Mesenchymal stem cell (in vitro differentiated cells and primary cell): ENCODE measurements at regions not wholly inside any gene's neighbourhood (a gene's known extent, or its start where the extent isn't known, plus 50 kb on each side); places are given as distances from the start of the nearest gene placed in this dataset.

Source experiments
- DNase-seq: peaks from one replicate; pipeline ENCODE4 v3.0.0-alpha.2; 2013
- H2AFZ ChIP-seq: one replicate; pipeline ENCODE4 v1.6.1; 2013; ENCODE audit warnings: low read depth, mild to moderate bottlenecking, control low read depth, inconsistent platforms, low read length, moderate library complexity
- H2AK5ac ChIP-seq: 2 replicates; pipeline ENCODE4 v1.6.1; 2013; ENCODE audit warnings: low read length, moderate library complexity, mild to moderate bottlenecking, inconsistent platforms; ENCODE audit not compliant: severe bottlenecking
- H2BK120ac ChIP-seq: one replicate; pipeline ENCODE4 v1.6.1; 2013; ENCODE audit warnings: low read depth, mild to moderate bottlenecking, inconsistent platforms, low read length, moderate library complexity
- H2BK12ac ChIP-seq, 2 experiments: one replicate each; pipeline ENCODE4 v1.6.1; 2013; ENCODE audit warnings: inconsistent platforms in 2 of 2, low read length in 2 of 2, mild to moderate bottlenecking in 2 of 2, moderate library complexity in 2 of 2, control low read depth in 1 of 2
- H2BK15ac ChIP-seq: one replicate; pipeline ENCODE4 v1.6.1; 2013; ENCODE audit warnings: mild to moderate bottlenecking, low read depth, inconsistent platforms; ENCODE audit not compliant: poor library complexity, severe bottlenecking
- H2BK5ac ChIP-seq: 2 replicates; pipeline ENCODE4 v1.6.1; 2013; ENCODE audit warnings: low read depth, mild to moderate bottlenecking, low read length, control low read depth, inconsistent platforms; ENCODE audit not compliant: poor library complexity, severe bottlenecking
- H3K14ac ChIP-seq, 2 experiments: one replicate each; pipeline ENCODE4 v1.6.1; 2013; ENCODE audit warnings: inconsistent platforms in 2 of 2, low read length in 2 of 2, control low read depth in 1 of 2, mild to moderate bottlenecking in 1 of 2, moderate library complexity in 1 of 2
- H3K18ac ChIP-seq, 2 experiments: one replicate each; pipeline ENCODE4 v1.6.1; 2013; ENCODE audit warnings: inconsistent platforms in 2 of 2, low read length in 2 of 2, control low read depth in 1 of 2, low read depth in 1 of 2, mild to moderate bottlenecking in 1 of 2
- H3K23ac ChIP-seq, 2 experiments: one replicate each; pipeline ENCODE4 v1.6.1; 2013; ENCODE audit warnings: inconsistent platforms in 2 of 2, low read length in 2 of 2, mild to moderate bottlenecking in 2 of 2, moderate library complexity in 2 of 2, control low read depth in 1 of 2
- H3K27ac ChIP-seq: 2 replicates; pipeline ENCODE4 v1.5.1; 2013; ENCODE audit warnings: mild to moderate bottlenecking, moderate library complexity, low read length, control low read depth, inconsistent platforms; ENCODE audit not compliant: poor library complexity, severe bottlenecking
- H3K27me3 ChIP-seq, 2 experiments: 2 replicates each; pipeline versions ENCODE4 v1.6.1 to v1.7.0; 2013; ENCODE audit warnings: low read length in 2 of 2, mild to moderate bottlenecking in 2 of 2, moderate library complexity in 2 of 2, control low read depth in 1 of 2, inconsistent platforms in 1 of 2; ENCODE audit not compliant: control insufficient read depth in 1 of 2, insufficient read depth in 1 of 2
- H3K36me3 ChIP-seq, 2 experiments: 2 replicates each; pipeline versions ENCODE4 v1.6.1 to v1.7.0; 2013; ENCODE audit warnings: low read length in 2 of 2, control low read depth in 1 of 2, inconsistent platforms in 1 of 2, low read depth in 1 of 2, mild to moderate bottlenecking in 1 of 2; ENCODE audit not compliant: insufficient read depth in 2 of 2, control insufficient read depth in 1 of 2
- H3K4ac ChIP-seq, 2 experiments: one replicate each; pipeline ENCODE4 v1.6.1; 2013; ENCODE audit warnings: inconsistent platforms in 2 of 2, low read length in 2 of 2, mild to moderate bottlenecking in 2 of 2, moderate library complexity in 2 of 2, control low read depth in 1 of 2, low read depth in 1 of 2
- H3K4me1 ChIP-seq: 2 replicates; pipeline ENCODE4 v1.6.1; 2013; ENCODE audit warnings: low read depth, low read length, control low read depth; ENCODE audit not compliant: control insufficient read depth, insufficient read depth
- H3K4me2 ChIP-seq: 2 replicates; pipeline ENCODE4 v1.6.1; 2013; ENCODE audit warnings: low read length, mild to moderate bottlenecking, inconsistent platforms; ENCODE audit not compliant: poor library complexity, severe bottlenecking
- H3K4me3 ChIP-seq, 2 experiments: 2 replicates each; pipeline versions ENCODE4 v1.5.1 to v1.7.0; 2013; ENCODE audit warnings: low read length in 2 of 2, mild to moderate bottlenecking in 2 of 2, control low read depth in 1 of 2, low read depth in 1 of 2; ENCODE audit not compliant: insufficient read depth in 1 of 2
- H3K79me1 ChIP-seq: replicated peaks from 2 replicates; pipeline ENCODE4 v1.6.1; 2013; ENCODE audit warnings: mild to moderate bottlenecking, control low read depth, low read length, inconsistent platforms; ENCODE audit not compliant: poor library complexity, severe bottlenecking
- H3K9ac ChIP-seq: 2 replicates; pipeline ENCODE4 v1.7.0; 2013; ENCODE audit warnings: mild to moderate bottlenecking, low read length, moderate library complexity
- H3K9me3 ChIP-seq: 2 replicates; pipeline ENCODE4 v1.7.0; 2013; ENCODE audit warnings: mild to moderate bottlenecking, low read length; ENCODE audit not compliant: control insufficient read depth
- H4K8ac ChIP-seq: one replicate; pipeline ENCODE4 v1.6.1; 2013; ENCODE audit warnings: inconsistent platforms, mild to moderate bottlenecking, low read length, moderate library complexity
- H4K91ac ChIP-seq: one replicate; pipeline ENCODE4 v1.6.1; 2013; ENCODE audit warnings: mild to moderate bottlenecking, low read length, inconsistent platforms
- WGBS: methylation state at CpG from one replicate; pipeline ENCODE4 v1.1.7; 2013; ENCODE audit warnings: mixed read lengths; 5-methylcytosine and 5-hydroxymethylcytosine counted together

DNA sequence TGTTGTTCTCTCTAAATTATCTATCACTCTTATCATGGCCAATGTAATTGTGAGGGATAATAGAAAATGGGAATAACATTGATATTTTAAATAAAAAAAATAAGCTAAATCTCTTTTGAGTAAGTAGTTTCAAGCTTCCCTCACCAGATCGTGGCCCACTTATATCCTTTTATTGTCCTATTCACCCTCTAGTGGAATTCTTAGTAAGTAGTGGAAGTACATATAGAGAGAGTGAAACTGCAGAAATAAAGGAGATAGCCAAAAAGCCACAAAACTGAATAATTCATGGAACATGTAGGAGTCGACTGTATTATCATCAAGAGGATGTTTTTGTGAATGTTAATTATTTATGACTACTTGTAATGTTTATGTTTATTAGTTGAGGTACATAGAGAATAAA is 66.1 kb upstream of the DTNA start:
- Histone ChIP-seq H4K91ac (no peak overlapping the region), H3K4me3 (no peak overlapping the region), H2AFZ (no peak overlapping the region), H3K79me1 (no peaks in the 10 kb centered on the region), H2BK12ac (no peak overlapping the region), H3K9me3 (no peaks in the 10 kb centered on the region), H3K4ac (no peak overlapping the region), H3K14ac (no peak overlapping the region), H2BK5ac (no peak overlapping the region), H3K4me2 (no peak overlapping the region), H3K4me1 (no peaks in the 10 kb centered on the region), H3K18ac (no peak overlapping the region), H3K36me3 (no peaks in the 10 kb centered on the region), H2BK15ac (no peak overlapping the region), H2AK5ac (no peak overlapping the region), H3K23ac (no peak overlapping the region), H4K8ac (no peak overlapping the region), H3K9ac (peak overlapping the region; percentile 59), H2BK120ac (no peak overlapping the region), H3K27ac (no peak overlapping the region), H3K27me3 (no peaks in the 10 kb centered on the region)
- WGBS = 80% methylated on average over 1 of the region's 2 CpGs
- peak; percentile 46 for DNase-seq

DNA sequence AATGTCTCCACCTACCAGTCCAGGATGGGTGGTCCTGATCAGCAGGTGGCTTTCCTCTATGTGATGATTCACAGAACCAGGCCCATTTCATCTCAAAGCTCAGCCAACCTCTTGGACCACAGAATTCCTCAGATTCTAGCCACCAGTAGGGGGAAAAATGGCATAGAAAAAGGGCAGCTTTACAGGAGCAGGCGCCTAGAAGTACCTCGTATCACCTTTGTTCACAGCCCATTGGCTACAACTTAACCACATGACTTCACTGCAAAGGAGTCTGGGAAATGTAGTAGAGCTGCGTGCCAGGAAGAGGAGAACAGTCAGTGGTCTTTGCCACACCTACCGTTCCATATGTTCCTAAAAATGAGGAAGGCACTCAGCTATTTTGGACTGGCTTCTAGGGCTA is 62.8 kb upstream of the DTNA start:
- H3K9me3 ChIP-seq = no peaks in the 10 kb centered on the region
- peak overlapping the region; percentile 33 for H4K8ac ChIP-seq
- H2BK5ac ChIP-seq = no peak overlapping the region
- H3K79me1 ChIP-seq = no peaks in the 10 kb centered on the region
- H3K9ac ChIP-seq = no peak overlapping the region
- no peak overlapping the region for H3K18ac ChIP-seq
- DNase-seq = no peak
- no peak overlapping the region for H3K4me2 ChIP-seq
- H3K36me3 ChIP-seq = no peaks in the 10 kb centered on the region
- no peak overlapping the region for H2AFZ ChIP-seq
- H3K4ac ChIP-seq = peak overlapping the region; percentile 53 to 57
- H2AK5ac ChIP-seq = no peak overlapping the region
- H3K4me3 ChIP-seq = no peak overlapping the region
- H2BK15ac ChIP-seq = no peak overlapping the region
- H4K91ac ChIP-seq = peak overlapping the region; percentile 28
- no peak overlapping the region for H3K23ac ChIP-seq
- H3K14ac ChIP-seq = no peak overlapping the region
- 88% methylated on average over 3 of the region's 4 CpGs for whole genome bisulfite sequencing
- H3K4me1 ChIP-seq = peaks cover 3% of the 10 kb centered on the region
- no peaks in the 10 kb centered on the region for H3K27me3 ChIP-seq
- H2BK120ac ChIP-seq = no peak overlapping the region
- peak overlapping the region in 1 of 2 experiments; percentile 47 for H2BK12ac ChIP-seq
- no peak overlapping the region for H3K27ac ChIP-seq

DNA sequence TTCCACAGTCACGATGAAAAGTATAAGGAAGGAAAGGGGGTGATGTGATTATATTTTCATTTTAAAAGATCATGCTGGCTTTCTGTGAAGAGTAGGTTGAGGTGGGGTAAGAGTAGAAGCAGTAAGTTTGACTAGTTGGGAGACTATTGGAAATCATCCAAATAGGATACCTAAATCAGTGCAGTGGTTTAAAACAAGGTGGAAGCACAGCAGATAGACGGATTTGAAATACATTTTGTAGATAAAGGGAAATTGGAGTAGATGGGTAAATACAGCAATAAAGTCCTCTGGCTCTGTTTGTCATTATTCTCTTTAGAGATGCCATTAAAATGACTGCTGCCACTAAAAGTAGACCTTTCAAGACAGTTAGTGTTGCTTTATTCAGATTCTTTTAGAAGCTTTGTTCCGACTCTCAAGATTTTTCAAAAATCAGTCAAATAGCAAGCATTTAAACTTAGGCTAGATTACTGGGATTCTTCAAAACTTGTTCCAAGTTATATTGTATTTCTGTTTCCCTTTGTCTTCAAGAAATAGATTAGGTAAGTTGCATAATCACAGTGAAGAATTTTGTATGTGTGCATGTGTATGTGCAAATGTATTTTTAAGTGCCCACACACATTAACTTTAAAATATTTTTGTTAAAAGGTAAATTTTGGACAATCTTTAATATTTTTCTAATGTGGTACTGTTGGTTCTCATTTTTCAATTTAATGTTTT is 61.7 kb upstream of the DTNA start:
- Histone ChIP-seq H3K18ac (no peak overlapping the region), H3K4me1 (peaks cover 3% of the 10 kb centered on the region), H2AFZ (no peak overlapping the region), H3K4me2 (no peak overlapping the region), H3K14ac (no peak overlapping the region), H3K27ac (no peak overlapping the region), H3K4ac (no peak overlapping the region), H3K27me3 (no peaks in the 10 kb centered on the region), H3K36me3 (no peaks in the 10 kb centered on the region), H2BK5ac (no peak overlapping the region), H4K8ac (no peak overlapping the region), H2BK15ac (no peak overlapping the region), H2BK120ac (no peak overlapping the region), H3K79me1 (no peaks in the 10 kb centered on the region), H3K23ac (no peak overlapping the region), H3K9ac (peak overlapping the region; percentile 7), H3K4me3 (no peak overlapping the region), H4K91ac (no peak overlapping the region), H2AK5ac (no peak overlapping the region), H3K9me3 (no peaks in the 10 kb centered on the region), H2BK12ac (no peak overlapping the region)
- 91% methylated on average over 2 of the region's 3 CpGs for WGBS
- no peak for DNase-seq

- H3K9me3 ChIP-seq = no peaks in the 10 kb centered on the region
- no peak overlapping the region for H3K14ac ChIP-seq
- no peak overlapping the region for H3K4ac ChIP-seq
- H3K9ac ChIP-seq = peak overlapping the region; percentile 7
- no peak overlapping the region for H4K91ac ChIP-seq
- no peak overlapping the region for H3K4me2 ChIP-seq
- WGBS = 11% methylated on average over 4 of the region's 4 CpGs
- H2AFZ ChIP-seq = no peak overlapping the region
- DNase-seq = peak; percentile 64
- H3K18ac ChIP-seq = no peak overlapping the region
- H3K4me3 ChIP-seq = peak overlapping the region in 1 of 2 experiments; percentile 24
- no peaks in the 10 kb centered on the region for H3K27me3 ChIP-seq
- H2BK5ac ChIP-seq = no peak overlapping the region
- no peak overlapping the region for H2BK120ac ChIP-seq
- H3K79me1 ChIP-seq = no peaks in the 10 kb centered on the region
- H2AK5ac ChIP-seq = no peak overlapping the region
- H3K4me1 ChIP-seq = peaks cover 3% of the 10 kb centered on the region
- H2BK12ac ChIP-seq = no peak overlapping the region
- H4K8ac ChIP-seq = no peak overlapping the region
- no peak overlapping the region for H3K23ac ChIP-seq
- H3K36me3 ChIP-seq = no peaks in the 10 kb centered on the region
- H3K27ac ChIP-seq = no peak overlapping the region
- no peak overlapping the region for H2BK15ac ChIP-seq
Measured at GRCh38 chr18:34649080-34649479, 61.0 kb upstream of the DTNA start.
